HG02610 (cell line): ENCODE measurements at regions not wholly inside any gene's neighbourhood (a gene's known extent, or its start where the extent isn't known, plus 50 kb on each side); places are given as distances from the start of the nearest gene placed in this dataset.
"Not testable (repeated sequence)": the region's sequence is repeated elsewhere in the genome, so short reads cannot be mapped to it uniquely, and the experiment has no call there.

Source experiments
- ATAC-seq: cut with Tn5 transposase; IDR thresholded peaks from one replicate; pipeline ENCODE4 v1.9.1; 2021; ENCODE audit warnings: mild to moderate bottlenecking, moderate library complexity; ENCODE audit not compliant: unreplicated experiment

- no peak for ATAC-seq
Observed at GRCh38 chr3:88657459-88657858, 450.0 kb upstream of the EPHA3 start.

- no peak for ATAC-seq
Observed at GRCh38 chr3:88661433-88661824, 446.0 kb upstream of the EPHA3 start.

GRCh38 chr3:88668180-88668579 lies 439.2 kb upstream of the EPHA3 start:
- ATAC-seq: no peak

GRCh38 chr3:88671573-88671972 lies 435.8 kb upstream of the EPHA3 start:
- no peak for ATAC-seq

- ATAC-seq: no peak
Observed at GRCh38 chr3:88677298-88677697, 430.1 kb upstream of the EPHA3 start.

GRCh38 chr3:88678747-88679146 lies 428.7 kb upstream of the EPHA3 start:
- no peak for ATAC-seq

- no peak for ATAC-seq
Observed at GRCh38 chr3:88690287-88690686, 417.1 kb upstream of the EPHA3 start.

GRCh38 chr3:88691081-88691480 lies 416.3 kb upstream of the EPHA3 start:
- no peak for ATAC-seq

- ATAC-seq: no peak
Observed at GRCh38 chr3:88703501-88704059, 403.8 kb upstream of the EPHA3 start.

GRCh38 chr3:88704338-88704737 lies 403.1 kb upstream of the EPHA3 start:
- no peak for ATAC-seq

GRCh38 chr3:88707837-88708236 lies 399.6 kb upstream of the EPHA3 start:
- no peak for ATAC-seq

- no peak for ATAC-seq
Observed at GRCh38 chr3:88712552-88712951, 394.9 kb upstream of the EPHA3 start.

- ATAC-seq: no peak
Observed at GRCh38 chr3:88713233-88713691, 394.2 kb upstream of the EPHA3 start.

- no peak for ATAC-seq
Observed at GRCh38 chr3:88725440-88726165, 381.8 kb upstream of the EPHA3 start.

GRCh38 chr3:88732186-88732585 lies 375.2 kb upstream of the EPHA3 start:
- no peak for ATAC-seq

- ATAC-seq: no peak
Observed at GRCh38 chr3:88742106-88742505, 365.3 kb upstream of the EPHA3 start.

GRCh38 chr3:88742674-88743507 lies 364.5 kb upstream of the EPHA3 start:
- no peak for ATAC-seq

- ATAC-seq: no peak
Observed at GRCh38 chr3:88744896-88745295, 362.5 kb upstream of the EPHA3 start.

- not testable (repeated sequence) for ATAC-seq
Observed at GRCh38 chr3:88747145-88747544, 360.3 kb upstream of the EPHA3 start.

GRCh38 chr3:88758676-88759075 lies 348.7 kb upstream of the EPHA3 start:
- no peak for ATAC-seq

GRCh38 chr3:88767746-88768145 lies 339.7 kb upstream of the EPHA3 start:
- no peak for ATAC-seq

- no peak for ATAC-seq
Observed at GRCh38 chr3:88773766-88774165, 333.7 kb upstream of the EPHA3 start.
